Testis (tissue), 2 donors: ENCODE measurements at regions not wholly inside any gene's neighbourhood (a gene's known extent, or its start where the extent isn't known, plus 50 kb on each side); places are given as distances from the start of the nearest gene placed in this dataset.

Experiments used
- POLR2A ChIP-seq: fragments of 450-650 bp; IDR thresholded peaks from one replicate; pipeline ENCODE4 v1.6.1; 2017; ENCODE audit warnings: antibody characterized with exemption, mild to moderate bottlenecking, moderate library complexity
- TF ChIP-seq, protein P1 (sequence below), 3 experiments: fragments of 450-650 bp in 2 of 3; fragments of 200-600 bp in 1 of 3; sonication (generic) in 1 of 3; IDR thresholded peaks; one replicate each; pipeline ENCODE4 v1.5.1; 2016 to 2019; ENCODE audit warnings: antibody characterized with exemption in 3 of 3, mild to moderate bottlenecking in 2 of 3, moderate library complexity in 1 of 3

DNA sequence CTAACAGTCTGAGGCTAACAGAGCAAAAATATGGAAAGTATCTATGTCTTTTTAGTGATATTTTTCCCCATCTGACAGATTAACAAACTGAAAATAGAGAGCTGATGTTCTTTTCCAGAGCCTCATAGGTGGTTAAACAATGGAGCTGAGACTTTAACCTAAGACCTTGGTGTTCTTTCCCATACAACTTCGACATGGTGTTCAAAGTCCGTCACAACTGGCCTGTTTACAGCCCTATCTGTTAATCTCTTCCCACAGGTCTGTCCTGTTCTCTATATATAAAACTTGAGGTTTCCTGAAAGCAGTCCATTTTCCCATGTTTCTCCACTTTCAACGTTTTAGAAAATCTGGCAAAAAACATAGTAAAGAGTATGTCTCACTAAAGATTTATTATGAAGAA, 395.7 kb downstream of the BRINP2 start:
- TF ChIP-seq, protein P1, sequence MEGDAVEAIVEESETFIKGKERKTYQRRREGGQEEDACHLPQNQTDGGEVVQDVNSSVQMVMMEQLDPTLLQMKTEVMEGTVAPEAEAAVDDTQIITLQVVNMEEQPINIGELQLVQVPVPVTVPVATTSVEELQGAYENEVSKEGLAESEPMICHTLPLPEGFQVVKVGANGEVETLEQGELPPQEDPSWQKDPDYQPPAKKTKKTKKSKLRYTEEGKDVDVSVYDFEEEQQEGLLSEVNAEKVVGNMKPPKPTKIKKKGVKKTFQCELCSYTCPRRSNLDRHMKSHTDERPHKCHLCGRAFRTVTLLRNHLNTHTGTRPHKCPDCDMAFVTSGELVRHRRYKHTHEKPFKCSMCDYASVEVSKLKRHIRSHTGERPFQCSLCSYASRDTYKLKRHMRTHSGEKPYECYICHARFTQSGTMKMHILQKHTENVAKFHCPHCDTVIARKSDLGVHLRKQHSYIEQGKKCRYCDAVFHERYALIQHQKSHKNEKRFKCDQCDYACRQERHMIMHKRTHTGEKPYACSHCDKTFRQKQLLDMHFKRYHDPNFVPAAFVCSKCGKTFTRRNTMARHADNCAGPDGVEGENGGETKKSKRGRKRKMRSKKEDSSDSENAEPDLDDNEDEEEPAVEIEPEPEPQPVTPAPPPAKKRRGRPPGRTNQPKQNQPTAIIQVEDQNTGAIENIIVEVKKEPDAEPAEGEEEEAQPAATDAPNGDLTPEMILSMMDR (IDR thresholded peaks at IDR 0.05), result no peak
- no peak for TF ChIP-seq POLR2A
